Psoas muscle (tissue), 7 donors: ENCODE measurements at regions not wholly inside any gene's neighbourhood (a gene's known extent, or its start where the extent isn't known, plus 50 kb on each side); places are given as distances from the start of the nearest gene placed in this dataset.

Experiments used
- ATAC-seq, 4 donors: fragments of 200-7000 bp; cut with Tn5 transposase; one replicate each; pipeline ENCODE4 v1.9.1; 2020; ENCODE audit warnings: moderate library complexity in 3 of 4, mild to moderate bottlenecking in 2 of 4
- DNase-seq, 2 donors: peaks; one replicate each; pipeline ENCODE4 v3.0.0-alpha.2; 2020
- H3K27ac ChIP-seq: fragments of 200-600 bp; one replicate; pipeline ENCODE4 v1.8.0; 2022
- H3K27me3 ChIP-seq, 3 donors: fragments of 200-600 bp in 1 of 3; one replicate each; pipeline versions ENCODE4 v1.6.1 to v1.8.0; 2013 to 2022; ENCODE audit warnings: low read length in 2 of 3, mild to moderate bottlenecking in 2 of 3, moderate library complexity in 1 of 3; ENCODE audit not compliant: insufficient read depth in 3 of 3
- H3K36me3 ChIP-seq, 2 donors: fragments of 200-600 bp in 1 of 2; one replicate each; pipeline versions ENCODE4 v1.6.1 to v1.8.0; 2013 to 2022; ENCODE audit warnings: low read depth in 1 of 2, mild to moderate bottlenecking in 1 of 2, moderate library complexity in 1 of 2; ENCODE audit not compliant: insufficient read depth in 1 of 2
- H3K4me1 ChIP-seq: fragments of 200-600 bp; one replicate; pipeline ENCODE4 v1.8.0; 2022
- H3K4me3 ChIP-seq: fragments of 200-600 bp; one replicate; pipeline ENCODE4 v1.8.0; 2022; ENCODE audit warnings: mild to moderate bottlenecking
- H3K9me3 ChIP-seq: fragments of 200-600 bp; one replicate; pipeline ENCODE4 v1.8.0; 2022
- WGBS, 3 donors: extraction: QIAGEN DNeasy Blood & Tissue Kit; methylation state at CpG; one replicate each; pipeline versions ENCODE4 v1.1.6 to v1.1.7; 2013; 5-methylcytosine and 5-hydroxymethylcytosine counted together
- intact Hi-C, 2 donors: fragments of 100-400 bp; cut with DNase I; formaldehyde crosslinking; loops; one replicate each; pipeline versions ENCODE4 v1.11.0 to v1.14.2; 2022
- TF ChIP-seq, protein P1 (sequence below): fragments of 200-600 bp; IDR thresholded peaks from one replicate; pipeline ENCODE4 v1.8.0; 2022; ENCODE audit warnings: antibody characterized with exemption
- donor health status: healthy with polysubstance abuse.
- donor health status: DM: no; HTN: no; CAD: no; lungs with moderate emphysema.
- donor health status: Bipolar disorder and iron deficiency.
- donor health status: healthy.
- donor health status: DM: yes; HTN: yes; CAD: no.
- donor health status: DM: no; HTN: no; CAD: no.
- donor health status: DM: yes; HTN: yes; CAD: no.

- DNase-seq (no peak), ATAC-seq (no peak)
- TF ChIP-seq, protein P1, sequence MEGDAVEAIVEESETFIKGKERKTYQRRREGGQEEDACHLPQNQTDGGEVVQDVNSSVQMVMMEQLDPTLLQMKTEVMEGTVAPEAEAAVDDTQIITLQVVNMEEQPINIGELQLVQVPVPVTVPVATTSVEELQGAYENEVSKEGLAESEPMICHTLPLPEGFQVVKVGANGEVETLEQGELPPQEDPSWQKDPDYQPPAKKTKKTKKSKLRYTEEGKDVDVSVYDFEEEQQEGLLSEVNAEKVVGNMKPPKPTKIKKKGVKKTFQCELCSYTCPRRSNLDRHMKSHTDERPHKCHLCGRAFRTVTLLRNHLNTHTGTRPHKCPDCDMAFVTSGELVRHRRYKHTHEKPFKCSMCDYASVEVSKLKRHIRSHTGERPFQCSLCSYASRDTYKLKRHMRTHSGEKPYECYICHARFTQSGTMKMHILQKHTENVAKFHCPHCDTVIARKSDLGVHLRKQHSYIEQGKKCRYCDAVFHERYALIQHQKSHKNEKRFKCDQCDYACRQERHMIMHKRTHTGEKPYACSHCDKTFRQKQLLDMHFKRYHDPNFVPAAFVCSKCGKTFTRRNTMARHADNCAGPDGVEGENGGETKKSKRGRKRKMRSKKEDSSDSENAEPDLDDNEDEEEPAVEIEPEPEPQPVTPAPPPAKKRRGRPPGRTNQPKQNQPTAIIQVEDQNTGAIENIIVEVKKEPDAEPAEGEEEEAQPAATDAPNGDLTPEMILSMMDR, result no peak
- H3K4me1 ChIP-seq, result no peaks in the 10 kb centered on the region
- H3K36me3 ChIP-seq, result no peaks in the 10 kb centered on the region
- intact Hi-C loops, result no loop called here
- 78 to 87% (median 87%) methylated on average over 2 of the region's 2 CpGs for WGBS, 3 donors
- H3K4me3 ChIP-seq, result no peak overlapping the region
- no peak overlapping the region for H3K27ac ChIP-seq
- no peaks in the 10 kb centered on the region for H3K9me3 ChIP-seq
- no peaks in the 10 kb centered on the region for H3K27me3 ChIP-seq
These were observed 454.5 kb downstream of the BCAT1 start for GRCh38 chr12:24494401-24494800.

- Histone ChIP-seq H3K9me3 (no peaks in the 10 kb centered on the region), H3K36me3 (no peaks in the 10 kb centered on the region), H3K27ac (no peak overlapping the region), H3K4me1 (no peaks in the 10 kb centered on the region), H3K4me3 (no peak overlapping the region), H3K27me3 (no peaks in the 10 kb centered on the region)
- intact Hi-C loops, result no loop called here
- TF ChIP-seq, protein P1, result no peak
- no peak for ATAC-seq
- WGBS, 3 donors, result 73 to 79% (median 74%) methylated on average over 2 of the region's 2 CpGs
- DNase-seq, result no peak
These were observed 456.9 kb downstream of the BCAT1 start for GRCh38 chr12:24491968-24492367.

DNA sequence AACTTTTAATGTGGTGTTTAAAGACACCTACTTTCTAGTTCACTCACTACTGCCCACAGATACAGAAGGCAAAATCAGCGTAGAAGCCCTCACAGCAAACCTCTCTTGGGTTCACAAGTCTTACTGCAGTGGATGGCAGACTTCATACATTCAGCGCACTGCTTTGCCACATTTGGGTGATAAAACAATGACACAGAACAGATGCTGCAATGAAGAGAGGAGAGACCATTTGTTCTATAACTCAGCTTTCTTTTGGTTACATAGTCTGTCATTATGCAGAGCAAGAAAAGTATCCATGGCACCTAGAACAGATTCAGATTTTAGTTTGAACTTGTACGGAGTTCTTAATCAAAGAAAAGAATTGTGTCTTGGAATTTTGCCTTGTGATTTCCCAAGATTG is 459.0 kb downstream of the BCAT1 start:
- no peak for ATAC-seq
- 75 to 79% (median 78%) methylated on average over 3 of the region's 3 CpGs for WGBS, 3 donors

DNA sequence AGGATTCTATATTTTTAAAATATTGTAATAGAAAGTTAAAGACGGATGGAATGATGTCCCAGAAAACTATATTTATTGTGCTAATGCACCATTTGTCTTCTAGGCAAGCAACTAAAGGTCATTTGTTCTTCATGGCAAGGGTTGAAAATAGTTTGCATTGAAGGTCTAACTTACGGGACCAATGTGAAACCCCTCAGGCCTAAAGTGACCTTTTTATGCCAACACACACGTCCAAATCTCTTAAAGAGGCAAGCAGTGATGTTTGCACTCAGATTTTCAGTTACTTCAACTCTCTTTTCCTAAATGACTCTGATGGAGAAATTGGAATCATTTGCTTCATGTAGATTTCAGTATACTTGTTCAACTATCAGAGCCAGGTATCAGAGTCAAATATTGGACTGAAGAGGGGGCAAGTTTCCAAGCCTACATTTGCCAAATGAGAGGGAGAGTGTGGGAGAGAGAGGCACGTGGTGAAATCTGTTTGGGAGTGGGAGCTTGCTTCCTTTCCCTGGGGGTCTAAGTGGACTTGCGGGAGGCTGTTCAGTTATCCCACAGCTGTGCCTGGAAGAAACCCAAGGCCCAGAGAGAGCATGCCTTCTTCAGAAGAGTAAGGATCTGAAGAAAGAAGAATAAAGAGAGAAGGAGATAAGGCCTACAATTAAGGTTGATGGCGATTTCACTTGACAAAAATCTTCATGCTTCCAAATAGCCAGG is 459.8 kb downstream of the BCAT1 start:
- H3K4me3 ChIP-seq, result no peak overlapping the region
- H3K4me1 ChIP-seq, result no peaks in the 10 kb centered on the region
- whole genome bisulfite sequencing, 3 donors, result 55 to 59% (median 58%) methylated on average over 6 of the region's 6 CpGs
- intact Hi-C loops, result no loop called here
- ATAC-seq (no peak), DNase-seq (no peak)
- H3K27ac ChIP-seq, result no peak overlapping the region
- no peaks in the 10 kb centered on the region for H3K27me3 ChIP-seq
- no peaks in the 10 kb centered on the region for H3K36me3 ChIP-seq
- TF ChIP-seq, protein P1, result no peak
- no peaks in the 10 kb centered on the region for H3K9me3 ChIP-seq

More for the DNA sequence above, 459.0 kb downstream of the BCAT1 start:
- intact Hi-C loops, result no loop called here
- Histone ChIP-seq H3K36me3 (no peaks in the 10 kb centered on the region), H3K4me3 (no peak overlapping the region), H3K27ac (no peak overlapping the region), H3K9me3 (no peaks in the 10 kb centered on the region), H3K4me1 (no peaks in the 10 kb centered on the region), H3K27me3 (no peaks in the 10 kb centered on the region)
- no peak for DNase-seq
- TF ChIP-seq, protein P1, result no peak

DNA sequence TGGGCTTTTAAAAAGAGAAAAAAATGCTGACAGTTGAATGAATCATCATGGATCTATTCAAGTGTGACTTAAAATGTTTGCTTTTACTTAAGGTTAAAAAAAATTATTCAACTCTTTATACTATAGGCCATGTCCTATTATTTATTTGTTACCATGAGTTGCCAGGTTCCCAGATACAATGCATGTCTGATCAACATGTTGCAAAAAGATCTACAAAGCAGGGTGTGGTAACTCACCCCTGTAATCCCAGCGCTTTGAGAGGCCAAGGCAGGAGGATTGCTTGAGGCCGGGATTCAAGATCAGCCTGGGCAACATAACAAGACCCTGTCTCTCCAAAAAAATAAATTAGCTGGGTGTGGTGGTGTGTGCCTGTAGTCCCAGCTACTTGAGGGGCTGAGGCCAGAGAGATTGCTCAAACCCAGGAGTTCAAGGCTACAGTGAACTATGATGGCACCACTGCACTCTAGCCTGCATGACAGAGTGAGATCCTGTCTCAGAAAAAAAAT is 460.8 kb downstream of the BCAT1 start:
- H3K36me3 ChIP-seq, result no peaks in the 10 kb centered on the region
- peak; percentile 23 to 42 for DNase-seq
- WGBS, 3 donors, result 83 to 92% (median 90%) methylated on average over 2 of the region's 2 CpGs
- H3K27ac ChIP-seq, result no peak overlapping the region
- ATAC-seq, result peak in 1 of 4 donors; percentile 57
- intact Hi-C loops, result no loop called here
- H3K4me1 ChIP-seq, result no peaks in the 10 kb centered on the region
- no peaks in the 10 kb centered on the region for H3K9me3 ChIP-seq
- TF ChIP-seq, protein P1, result no peak
- no peak overlapping the region for H3K4me3 ChIP-seq
- H3K27me3 ChIP-seq, result no peaks in the 10 kb centered on the region
